Endodermal cell (in vitro differentiated cells): ENCODE measurements at regions not wholly inside any gene's neighbourhood (a gene's known extent, or its start where the extent isn't known, plus 50 kb on each side); places are given as distances from the start of the nearest gene placed in this dataset.

Experiments used
- DNase-seq: peaks from one replicate; pipeline ENCODE4 v3.0.0-alpha.2; 2017
- H3K27ac ChIP-seq: 2 replicates; pipeline ENCODE4 v1.5.1; 2013; ENCODE audit warnings: mild to moderate bottlenecking, low read depth, low read length, moderate library complexity
- H3K27me3 ChIP-seq: 2 replicates; pipeline ENCODE4 v1.6.1; 2013; ENCODE audit warnings: mild to moderate bottlenecking, low read length, moderate library complexity; ENCODE audit not compliant: insufficient read depth, control insufficient read depth, poor library complexity, severe bottlenecking
- H3K36me3 ChIP-seq: 2 replicates; pipeline ENCODE4 v1.7.0; 2013; ENCODE audit warnings: mild to moderate bottlenecking, low read length, moderate library complexity; ENCODE audit not compliant: control insufficient read depth, insufficient read depth
- H3K4me1 ChIP-seq: one replicate; pipeline ENCODE4 v1.7.0; 2013; ENCODE audit warnings: low read length; ENCODE audit not compliant: control insufficient read depth, insufficient read depth
- H3K4me3 ChIP-seq: 2 replicates; pipeline ENCODE4 v1.5.1; 2013; ENCODE audit warnings: mild to moderate bottlenecking, low read length, moderate library complexity
- H3K9ac ChIP-seq: 2 replicates; pipeline ENCODE4 v1.6.1; 2013; ENCODE audit warnings: mild to moderate bottlenecking, low read length, moderate library complexity; ENCODE audit not compliant: poor library complexity, severe bottlenecking; ENCODE audit errors: extremely low read depth
- H3K9me3 ChIP-seq: 2 replicates; pipeline ENCODE4 v1.6.1; 2013; ENCODE audit warnings: mild to moderate bottlenecking, low read length, moderate library complexity; ENCODE audit not compliant: control insufficient read depth
- H3K27ac Mint-ChIP-seq: 2 replicates; pipeline ENCODE4 v1.8.0; 2020; ENCODE audit warnings: mixed read lengths
- H3K27me3 Mint-ChIP-seq: 2 replicates; pipeline ENCODE4 v1.8.0; 2021; ENCODE audit warnings: mild to moderate bottlenecking, mixed read lengths; ENCODE audit not compliant: insufficient read depth
- H3K36me3 Mint-ChIP-seq: 2 replicates; pipeline ENCODE4 v1.8.0; 2020; ENCODE audit warnings: low read depth, mixed read lengths
- H3K4me1 Mint-ChIP-seq: 2 replicates; pipeline ENCODE4 v1.8.0; 2020; ENCODE audit warnings: mixed read lengths
- H3K4me3 Mint-ChIP-seq: 2 replicates; pipeline ENCODE4 v1.8.0; 2020; ENCODE audit warnings: mild to moderate bottlenecking, moderate library complexity, mixed read lengths
- H3K9me3 Mint-ChIP-seq: 2 replicates; pipeline ENCODE4 v1.8.0; 2020; ENCODE audit warnings: mild to moderate bottlenecking, mixed read lengths
- WGBS, 2 experiments: methylation state at CpG; one replicate each; pipeline versions ENCODE4 v1.1.5 to v1.1.7; 2013; ENCODE audit warnings: missing lambda C conversion rate in 2 of 2, mixed read lengths in 1 of 2; ENCODE audit not compliant: insufficient coverage in 1 of 2, insufficient read length in 1 of 2; 5-methylcytosine and 5-hydroxymethylcytosine counted together
- TF ChIP-seq, protein P1 (sequence below): fragments of 200-600 bp; sonication (generic); conservative IDR thresholded peaks from 2 replicates; pipeline ENCODE4 v1.5.0; 2021; ENCODE audit warnings: antibody characterized with exemption, mild to moderate bottlenecking

DNA sequence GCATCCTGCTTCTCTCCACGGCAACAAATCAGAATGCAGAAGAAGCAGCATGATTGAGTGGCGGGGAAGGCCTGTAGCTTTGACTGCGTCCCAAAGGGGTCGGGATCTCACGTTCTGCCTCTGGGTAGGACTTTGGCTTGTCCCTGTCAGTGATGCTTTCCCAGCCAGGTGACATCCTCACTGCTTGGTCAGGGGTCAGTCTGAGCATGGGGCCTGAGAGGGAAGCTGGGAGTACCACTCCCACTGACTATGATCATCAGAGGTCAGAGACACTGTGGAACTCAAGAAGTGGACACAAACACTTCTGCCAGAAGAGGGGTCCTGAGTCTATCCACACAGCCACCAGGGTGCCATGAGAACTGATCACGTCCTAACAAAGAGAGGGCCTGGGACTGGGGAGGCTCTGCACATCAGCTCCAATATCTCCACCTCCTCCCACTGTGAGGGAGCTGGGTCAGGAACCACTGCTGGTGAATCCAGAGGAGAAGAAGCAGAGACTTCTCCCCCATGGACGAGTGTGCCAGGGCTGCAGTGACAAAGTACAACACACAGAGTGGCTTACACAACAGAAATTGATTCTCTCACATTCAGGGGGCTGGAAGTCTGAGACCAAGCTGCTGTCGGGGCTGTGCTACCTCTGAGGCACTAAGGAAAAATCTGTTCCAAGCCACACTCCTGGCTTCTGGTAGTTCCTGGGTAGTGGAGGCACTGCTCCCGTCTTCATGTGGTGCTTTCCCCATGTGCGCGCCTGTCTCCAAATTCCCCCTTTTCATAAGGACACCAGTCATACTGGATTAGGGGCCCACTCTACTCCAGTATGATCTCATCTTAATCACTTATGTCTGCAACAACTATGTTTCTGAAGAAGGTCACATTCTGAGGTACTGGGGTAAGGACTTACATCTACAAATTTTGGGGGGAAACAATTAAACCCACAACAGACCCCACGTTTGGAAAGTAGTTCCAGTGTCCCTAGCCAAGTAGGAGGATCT lies 131.1 kb downstream of the CYP26A1 start:
- H3K4me3 Mint-ChIP-seq: no peak overlapping the region
- no peak overlapping the region for H3K9ac ChIP-seq
- TF ChIP-seq, protein P1, sequence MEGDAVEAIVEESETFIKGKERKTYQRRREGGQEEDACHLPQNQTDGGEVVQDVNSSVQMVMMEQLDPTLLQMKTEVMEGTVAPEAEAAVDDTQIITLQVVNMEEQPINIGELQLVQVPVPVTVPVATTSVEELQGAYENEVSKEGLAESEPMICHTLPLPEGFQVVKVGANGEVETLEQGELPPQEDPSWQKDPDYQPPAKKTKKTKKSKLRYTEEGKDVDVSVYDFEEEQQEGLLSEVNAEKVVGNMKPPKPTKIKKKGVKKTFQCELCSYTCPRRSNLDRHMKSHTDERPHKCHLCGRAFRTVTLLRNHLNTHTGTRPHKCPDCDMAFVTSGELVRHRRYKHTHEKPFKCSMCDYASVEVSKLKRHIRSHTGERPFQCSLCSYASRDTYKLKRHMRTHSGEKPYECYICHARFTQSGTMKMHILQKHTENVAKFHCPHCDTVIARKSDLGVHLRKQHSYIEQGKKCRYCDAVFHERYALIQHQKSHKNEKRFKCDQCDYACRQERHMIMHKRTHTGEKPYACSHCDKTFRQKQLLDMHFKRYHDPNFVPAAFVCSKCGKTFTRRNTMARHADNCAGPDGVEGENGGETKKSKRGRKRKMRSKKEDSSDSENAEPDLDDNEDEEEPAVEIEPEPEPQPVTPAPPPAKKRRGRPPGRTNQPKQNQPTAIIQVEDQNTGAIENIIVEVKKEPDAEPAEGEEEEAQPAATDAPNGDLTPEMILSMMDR: no peak
- no peaks in the 10 kb centered on the region for H3K27me3 Mint-ChIP-seq
- 73 to 84% methylated on average over 6 to 12 of the region's 12 CpGs for WGBS, 2 experiments
- no peaks in the 10 kb centered on the region for H3K36me3 Mint-ChIP-seq
- no peak overlapping the region for H3K4me3 ChIP-seq
- no peaks in the 10 kb centered on the region for H3K36me3 ChIP-seq
- H3K27ac ChIP-seq: no peak overlapping the region
- no peaks in the 10 kb centered on the region for H3K27me3 ChIP-seq
- no peaks in the 10 kb centered on the region for H3K9me3 Mint-ChIP-seq
- H3K27ac Mint-ChIP-seq: peak overlapping the region; percentile 35
- no peaks in the 10 kb centered on the region for H3K9me3 ChIP-seq
- DNase-seq: no peak
- peaks cover 17% of the 10 kb centered on the region for H3K4me1 Mint-ChIP-seq
- H3K4me1 ChIP-seq: no peaks in the 10 kb centered on the region

- H3K4me3 ChIP-seq: no peak overlapping the region
- no peak overlapping the region for H3K9ac ChIP-seq
- no peaks in the 10 kb centered on the region for H3K27me3 ChIP-seq
- no peak overlapping the region for H3K4me3 Mint-ChIP-seq
- H3K27ac ChIP-seq: no peak overlapping the region
- peaks cover 7% of the 10 kb centered on the region for H3K4me1 Mint-ChIP-seq
- no peak overlapping the region for H3K27ac Mint-ChIP-seq
- no peaks in the 10 kb centered on the region for H3K27me3 Mint-ChIP-seq
- peak; percentile 88 for DNase-seq
- H3K36me3 ChIP-seq: no peaks in the 10 kb centered on the region
- H3K36me3 Mint-ChIP-seq: no peaks in the 10 kb centered on the region
- no peaks in the 10 kb centered on the region for H3K4me1 ChIP-seq
- H3K9me3 ChIP-seq: no peaks in the 10 kb centered on the region
- TF ChIP-seq, protein P1: peak; percentile 54
- 66 to 79% methylated on average over 6 to 7 of the region's 7 CpGs for WGBS, 2 experiments
- no peaks in the 10 kb centered on the region for H3K9me3 Mint-ChIP-seq
Observed at GRCh38 chr10:93206652-93207051, 133.0 kb downstream of the CYP26A1 start.

GRCh38 chr10:93208717-93209464 lies 135.2 kb downstream of the CYP26A1 start:
- 95 to 96% methylated on average over 6 to 7 of the region's 7 CpGs for WGBS, 2 experiments
- Mint-ChIP-seq H3K27ac (no peak overlapping the region), H3K4me1 (peaks cover 7% of the 10 kb centered on the region)

More at GRCh38 chr10:93208717-93209464, 135.2 kb downstream of the CYP26A1 start:
- H3K27ac ChIP-seq: no peak overlapping the region
- H3K4me3 ChIP-seq: no peak overlapping the region
- no peak for DNase-seq
- no peaks in the 10 kb centered on the region for H3K36me3 ChIP-seq
- Mint-ChIP-seq H3K27me3 (no peaks in the 10 kb centered on the region), H3K9me3 (no peaks in the 10 kb centered on the region), H3K4me3 (no peak overlapping the region), H3K36me3 (no peaks in the 10 kb centered on the region)
- TF ChIP-seq, protein P1: no peak
- no peaks in the 10 kb centered on the region for H3K9me3 ChIP-seq
- H3K27me3 ChIP-seq: no peaks in the 10 kb centered on the region
- H3K9ac ChIP-seq: no peak overlapping the region
- H3K4me1 ChIP-seq: no peaks in the 10 kb centered on the region
